ENCODE measurements at regions not wholly inside any gene's neighbourhood (a gene's known extent, or its start where the extent isn't known, plus 50 kb on each side); places are given as distances from the start of the nearest gene placed in this dataset.

GRCh38 chr6:71187141-71187540 lies 101.5 kb upstream of the OGFRL1 start (continued):
- no peak for TF ChIP-seq RAD21 (IDR thresholded peaks at IDR 0.05 in 1 of 2, conservative IDR thresholded peaks at IDR 0.05 in 1 of 2; ENCODE audit: low read depth in 2 of 2, low read length in 2 of 2)
